ENCODE measurements at regions not wholly inside any gene's neighbourhood (a gene's known extent, or its start where the extent isn't known, plus 50 kb on each side); places are given as distances from the start of the nearest gene placed in this dataset.

DNA sequence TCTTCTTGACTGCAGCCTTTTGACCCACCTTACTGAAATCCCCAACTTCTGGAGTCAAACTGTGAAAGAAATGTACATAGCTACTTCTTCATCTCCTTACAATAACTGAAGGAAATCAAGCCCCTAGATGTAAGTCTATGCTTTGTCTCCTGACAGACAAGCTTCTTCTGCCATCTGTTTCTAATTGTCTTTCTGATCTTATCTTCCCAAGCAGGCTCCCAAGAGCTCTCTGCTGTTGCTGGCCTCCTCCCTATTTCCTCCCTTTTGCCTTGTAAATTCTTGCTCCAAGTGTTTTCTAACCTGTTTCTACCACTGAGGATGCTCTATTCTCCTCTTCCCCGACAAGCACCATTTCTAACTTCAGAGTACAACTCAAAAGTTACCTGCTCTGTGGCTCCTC lies 77.4 kb upstream of the OSR1 start:
- ATAC-seq (no peak), DNase-seq (no peak)
- H3K27me3 ChIP-seq: no peaks in the 10 kb centered on the region
- TF ChIP-seq, protein P1, sequence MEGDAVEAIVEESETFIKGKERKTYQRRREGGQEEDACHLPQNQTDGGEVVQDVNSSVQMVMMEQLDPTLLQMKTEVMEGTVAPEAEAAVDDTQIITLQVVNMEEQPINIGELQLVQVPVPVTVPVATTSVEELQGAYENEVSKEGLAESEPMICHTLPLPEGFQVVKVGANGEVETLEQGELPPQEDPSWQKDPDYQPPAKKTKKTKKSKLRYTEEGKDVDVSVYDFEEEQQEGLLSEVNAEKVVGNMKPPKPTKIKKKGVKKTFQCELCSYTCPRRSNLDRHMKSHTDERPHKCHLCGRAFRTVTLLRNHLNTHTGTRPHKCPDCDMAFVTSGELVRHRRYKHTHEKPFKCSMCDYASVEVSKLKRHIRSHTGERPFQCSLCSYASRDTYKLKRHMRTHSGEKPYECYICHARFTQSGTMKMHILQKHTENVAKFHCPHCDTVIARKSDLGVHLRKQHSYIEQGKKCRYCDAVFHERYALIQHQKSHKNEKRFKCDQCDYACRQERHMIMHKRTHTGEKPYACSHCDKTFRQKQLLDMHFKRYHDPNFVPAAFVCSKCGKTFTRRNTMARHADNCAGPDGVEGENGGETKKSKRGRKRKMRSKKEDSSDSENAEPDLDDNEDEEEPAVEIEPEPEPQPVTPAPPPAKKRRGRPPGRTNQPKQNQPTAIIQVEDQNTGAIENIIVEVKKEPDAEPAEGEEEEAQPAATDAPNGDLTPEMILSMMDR (IDR thresholded peaks at IDR 0.05): no peak
- 0% methylated on average over 1 of the region's 1 CpG for WGBS, 2 donors
- intact Hi-C loops (cut with DNase I): no loop called here
- H3K4me1 ChIP-seq: no peaks in the 10 kb centered on the region
- H3K4me3 ChIP-seq: no peak overlapping the region
- H3K9me3 ChIP-seq: no peaks in the 10 kb centered on the region
- H3K36me3 ChIP-seq: no peaks in the 10 kb centered on the region
- no peak overlapping the region for H3K27ac ChIP-seq

DNA sequence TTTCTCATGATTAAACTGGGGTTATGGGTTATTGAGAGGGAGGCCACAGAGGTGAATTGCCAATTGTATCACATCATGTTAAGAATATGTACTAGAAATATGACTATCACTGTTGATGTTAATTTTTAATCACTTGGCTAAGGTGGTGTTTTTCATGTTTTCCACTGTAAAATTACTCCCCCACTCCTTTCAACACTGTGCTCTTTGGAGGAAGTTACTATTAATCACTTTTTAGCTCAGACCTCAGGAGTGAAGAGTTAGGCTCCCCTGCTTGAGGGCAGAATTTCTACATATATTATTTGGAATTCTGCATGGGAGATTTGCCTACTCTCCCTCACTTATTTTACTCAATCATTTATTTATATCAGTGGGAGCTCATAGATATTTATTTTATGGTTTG lies 76.0 kb upstream of the OSR1 start:
- no peak overlapping the region for H3K4me3 ChIP-seq
- H3K36me3 ChIP-seq: no peaks in the 10 kb centered on the region
- no peaks in the 10 kb centered on the region for H3K9me3 ChIP-seq
- TF ChIP-seq, protein P1 (IDR thresholded peaks at IDR 0.05): no peak
- intact Hi-C loops (cut with DNase I): no loop called here
- no peaks in the 10 kb centered on the region for H3K4me1 ChIP-seq
- no peaks in the 10 kb centered on the region for H3K27me3 ChIP-seq
- ATAC-seq (no peak), DNase-seq (no peak)
- no peak overlapping the region for H3K27ac ChIP-seq

DNA sequence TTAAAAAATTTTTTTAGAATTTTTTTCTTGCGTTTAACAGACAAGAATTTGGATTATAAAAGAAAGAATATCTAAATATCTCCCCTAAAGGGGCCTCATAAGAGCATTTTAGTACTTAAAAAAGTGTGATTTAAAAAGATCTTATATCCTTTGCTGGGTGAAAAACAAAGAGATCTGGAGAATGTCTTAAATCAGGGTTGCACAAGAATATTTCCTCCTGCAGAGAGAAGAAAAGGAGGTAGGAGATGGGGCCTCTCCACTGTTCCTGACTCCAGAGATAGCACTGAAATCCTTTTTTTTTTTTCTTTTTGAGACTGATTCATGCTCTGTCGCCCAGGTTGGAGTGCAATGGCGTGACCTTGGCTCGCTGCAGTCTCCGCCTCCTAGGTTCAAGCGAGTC lies 68.5 kb upstream of the OSR1 start:
- TF ChIP-seq, protein P1 (IDR thresholded peaks at IDR 0.05): no peak
- H3K27me3 ChIP-seq: no peaks in the 10 kb centered on the region
- ATAC-seq (no peak), DNase-seq (no peak)
- 96 to 98% methylated on average over 6 of the region's 6 CpGs for WGBS, 2 donors
- no peaks in the 10 kb centered on the region for H3K36me3 ChIP-seq
- no peaks in the 10 kb centered on the region for H3K9me3 ChIP-seq
- no peak overlapping the region for H3K27ac ChIP-seq
- intact Hi-C loops (cut with DNase I): no loop called here
- no peaks in the 10 kb centered on the region for H3K4me1 ChIP-seq
- no peak overlapping the region for H3K4me3 ChIP-seq

DNA sequence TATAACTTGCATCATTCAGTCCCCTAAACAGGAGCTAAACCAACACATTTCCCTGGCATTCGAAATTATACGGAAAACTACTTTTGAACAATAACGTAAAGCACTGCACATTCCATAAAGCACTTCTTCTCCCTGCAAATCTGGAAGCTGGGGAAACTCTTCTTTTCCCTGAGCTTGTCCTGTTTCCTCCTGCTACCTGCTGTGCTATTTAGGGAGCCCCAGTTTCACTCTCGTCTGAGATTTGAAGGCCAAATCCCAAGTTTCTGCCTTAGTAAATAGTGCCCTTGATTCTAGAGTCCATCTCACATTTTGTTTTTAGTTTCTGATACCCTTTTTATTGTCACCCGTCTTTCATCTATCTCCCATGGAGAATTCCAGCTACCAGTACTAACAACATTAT lies 67.7 kb upstream of the OSR1 start:
- DNase-seq: no peak
- H3K4me1 ChIP-seq: no peaks in the 10 kb centered on the region
- ATAC-seq: no peak
- intact Hi-C loops (cut with DNase I): no loop called here
- WGBS, 2 donors: 79% methylated on average over 5 of the region's 5 CpGs
- no peak overlapping the region for H3K4me3 ChIP-seq
- H3K9me3 ChIP-seq: no peaks in the 10 kb centered on the region
- H3K27ac ChIP-seq: no peak overlapping the region
- H3K27me3 ChIP-seq: no peaks in the 10 kb centered on the region
- no peaks in the 10 kb centered on the region for H3K36me3 ChIP-seq
- TF ChIP-seq, protein P1 (IDR thresholded peaks at IDR 0.05): no peak

DNA sequence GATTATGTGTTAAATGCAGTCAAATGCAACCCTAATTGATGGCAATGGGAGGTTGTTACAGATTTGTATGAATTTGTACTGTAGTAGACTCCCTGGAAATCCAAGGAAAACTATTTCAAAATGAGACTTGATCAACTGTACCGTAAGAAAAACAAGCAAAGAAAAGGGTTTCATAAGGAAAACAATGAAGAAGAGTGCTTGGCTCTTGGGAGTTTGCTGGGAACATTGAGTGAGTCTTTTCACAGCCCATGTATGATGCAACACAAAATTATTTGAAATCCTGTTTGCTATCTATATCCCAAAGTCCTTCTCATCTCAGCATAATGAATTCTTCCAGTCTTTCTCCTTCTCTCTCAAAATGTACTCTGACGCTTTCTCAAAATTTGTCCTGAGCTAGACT lies 67.0 kb upstream of the OSR1 start:
- ATAC-seq (peak in 1 of 8 donors; percentile 31), DNase-seq (no peak)
- Histone ChIP-seq H3K36me3 (no peaks in the 10 kb centered on the region), H3K4me1 (no peaks in the 10 kb centered on the region), H3K27me3 (no peaks in the 10 kb centered on the region), H3K9me3 (no peaks in the 10 kb centered on the region), H3K4me3 (no peak overlapping the region), H3K27ac (no peak overlapping the region)
- 65 to 79% methylated on average over 2 of the region's 2 CpGs for WGBS, 2 donors
- intact Hi-C loops (cut with DNase I): no loop called here
- TF ChIP-seq, protein P1 (IDR thresholded peaks at IDR 0.05): no peak
